ENCODE measurements at regions not wholly inside any gene's neighbourhood (a gene's known extent, or its start where the extent isn't known, plus 50 kb on each side); places are given as distances from the start of the nearest gene placed in this dataset.

DNA sequence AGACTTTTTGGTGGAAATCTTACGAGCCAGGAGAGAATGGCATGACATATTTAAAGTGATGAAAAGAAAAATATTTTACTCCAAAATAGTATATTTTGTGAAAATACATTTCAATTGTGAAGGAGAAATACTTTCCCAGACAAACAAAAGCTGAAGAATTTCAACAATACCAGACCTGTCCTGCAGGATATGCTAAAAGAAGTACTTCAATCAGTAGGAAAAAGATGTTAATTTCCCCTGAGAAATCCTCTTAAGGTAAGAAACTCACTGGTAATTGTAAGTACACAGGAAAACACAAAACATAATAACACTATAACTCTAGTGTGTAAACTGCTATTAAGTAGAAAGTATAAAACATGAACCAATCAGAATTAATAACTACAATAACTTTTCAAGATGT lies 341.8 kb upstream of the GJE1 start:
- no peaks in the 10 kb centered on the region for H3K9me3 ChIP-seq (ENCODE audit: low read depth)
- WGBS, 2 experiments (ENCODE audit: low coverage in 1 of 2, low lambda C conversion rate in 2 of 2, missing lambda C conversion rate in 2 of 2) = 37 to 42% methylated on average over 1 of the region's 1 CpG
- TF ChIP-seq EZH2phosphoT487 (IDR thresholded peaks at IDR 0.05; ENCODE audit: insufficient read depth, low read depth) (no peak), EZH2 (IDR thresholded peaks at IDR 0.05; ENCODE audit: insufficient read depth, poor library complexity, severe bottlenecking) (no peak)
- peaks cover 6% of the 10 kb centered on the region for H3K4me1 ChIP-seq (ENCODE audit: insufficient read depth)
- in situ Hi-C loops (cut with MboI) = no loop called here
- H4K20me1 ChIP-seq (ENCODE audit: insufficient read depth) = no peaks in the 10 kb centered on the region
- H3K4me3 ChIP-seq = no peak overlapping the region
- no peak overlapping the region for H3K9ac ChIP-seq
- H3K36me3 ChIP-seq (ENCODE audit: low read depth) = no peaks in the 10 kb centered on the region
- H3K79me2 ChIP-seq (ENCODE audit: insufficient read depth) = no peaks in the 10 kb centered on the region
- H2AFZ ChIP-seq = no peak overlapping the region
- DNase-seq = no peak
- no peaks in the 10 kb centered on the region for H3F3A ChIP-seq (ENCODE audit: insufficient read depth)
- H3K27me3 ChIP-seq (replicated peaks; ENCODE audit: insufficient read depth) = no peaks in the 10 kb centered on the region
- H3K4me2 ChIP-seq (ENCODE audit: unreplicated experiment) = no peak overlapping the region
- no peak overlapping the region for H3K27ac ChIP-seq
- H3K9me2 ChIP-seq (ENCODE audit: insufficient read depth) = no peaks in the 10 kb centered on the region

DNA sequence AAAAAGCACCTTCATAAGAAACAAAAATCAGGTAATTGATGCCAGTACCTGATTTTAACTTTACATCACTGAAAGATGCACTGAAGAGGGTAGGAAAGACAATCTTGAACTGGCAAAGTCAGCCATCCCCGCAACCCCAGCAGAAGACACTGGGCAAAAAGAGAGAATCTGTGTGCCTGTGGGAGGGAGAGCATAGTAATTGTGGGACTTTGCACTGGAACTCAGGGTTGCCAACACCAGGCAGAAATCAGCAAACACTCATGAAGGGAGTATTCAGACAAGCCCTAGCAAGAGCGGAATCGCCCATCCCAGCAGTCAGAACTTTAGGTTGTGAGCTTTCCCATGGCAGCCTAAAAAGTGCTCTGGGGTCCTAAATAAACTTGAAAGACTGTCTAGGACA lies 344.6 kb upstream of the GJE1 start:
- Histone ChIP-seq H3K9ac (no peak overlapping the region), H3K4me2 (ENCODE audit: unreplicated experiment) (no peak overlapping the region), H3K79me2 (ENCODE audit: insufficient read depth) (no peaks in the 10 kb centered on the region), H4K20me1 (ENCODE audit: insufficient read depth) (no peaks in the 10 kb centered on the region), H2AFZ (no peak overlapping the region), H3K36me3 (ENCODE audit: low read depth) (no peaks in the 10 kb centered on the region), H3K9me2 (ENCODE audit: insufficient read depth) (no peaks in the 10 kb centered on the region), H3K4me1 (ENCODE audit: insufficient read depth) (peaks cover 6% of the 10 kb centered on the region), H3K4me3 (no peak overlapping the region), H3K27ac (no peak overlapping the region), H3F3A (ENCODE audit: insufficient read depth) (no peaks in the 10 kb centered on the region), H3K9me3 (ENCODE audit: low read depth) (no peaks in the 10 kb centered on the region), H3K27me3 (replicated peaks; ENCODE audit: insufficient read depth) (no peaks in the 10 kb centered on the region)
- whole genome bisulfite sequencing, 2 experiments (ENCODE audit: low coverage in 1 of 2, low lambda C conversion rate in 2 of 2, missing lambda C conversion rate in 2 of 2) = 67 to 82% methylated on average over 3 of the region's 3 CpGs
- no peak for DNase-seq
- TF ChIP-seq EZH2 (IDR thresholded peaks at IDR 0.05; ENCODE audit: insufficient read depth, poor library complexity, severe bottlenecking) = no peak
- no peak for TF ChIP-seq EZH2phosphoT487 (IDR thresholded peaks at IDR 0.05; ENCODE audit: insufficient read depth, low read depth)
- in situ Hi-C loops (cut with MboI) = no loop called here

- H3K4me1 ChIP-seq (ENCODE audit: insufficient read depth) = peaks cover 6% of the 10 kb centered on the region
- no peaks in the 10 kb centered on the region for H3K79me2 ChIP-seq (ENCODE audit: insufficient read depth)
- no peaks in the 10 kb centered on the region for H3K9me3 ChIP-seq (ENCODE audit: low read depth)
- in situ Hi-C loops (cut with MboI) = no loop called here
- no peak overlapping the region for H3K4me3 ChIP-seq
- H3K27ac ChIP-seq = no peak overlapping the region
- H3F3A ChIP-seq (ENCODE audit: insufficient read depth) = no peaks in the 10 kb centered on the region
- H3K27me3 ChIP-seq (replicated peaks; ENCODE audit: insufficient read depth) = no peaks in the 10 kb centered on the region
- H4K20me1 ChIP-seq (ENCODE audit: insufficient read depth) = no peaks in the 10 kb centered on the region
- no peak for TF ChIP-seq EZH2phosphoT487 (IDR thresholded peaks at IDR 0.05; ENCODE audit: insufficient read depth, low read depth)
- no peak for TF ChIP-seq EZH2 (IDR thresholded peaks at IDR 0.05; ENCODE audit: insufficient read depth, poor library complexity, severe bottlenecking)
- no peak for DNase-seq
- no peak overlapping the region for H3K9ac ChIP-seq
- H3K36me3 ChIP-seq (ENCODE audit: low read depth) = no peaks in the 10 kb centered on the region
- H3K9me2 ChIP-seq (ENCODE audit: insufficient read depth) = no peaks in the 10 kb centered on the region
- WGBS, 2 experiments (ENCODE audit: low coverage in 1 of 2, low lambda C conversion rate in 2 of 2, missing lambda C conversion rate in 2 of 2) = 59 to 78% methylated on average over 2 of the region's 2 CpGs
- no peak overlapping the region for H2AFZ ChIP-seq
- H3K4me2 ChIP-seq (ENCODE audit: unreplicated experiment) = no peak overlapping the region
These were observed 349.1 kb upstream of the GJE1 start for GRCh38 chr6:141783585-141783984.

DNA sequence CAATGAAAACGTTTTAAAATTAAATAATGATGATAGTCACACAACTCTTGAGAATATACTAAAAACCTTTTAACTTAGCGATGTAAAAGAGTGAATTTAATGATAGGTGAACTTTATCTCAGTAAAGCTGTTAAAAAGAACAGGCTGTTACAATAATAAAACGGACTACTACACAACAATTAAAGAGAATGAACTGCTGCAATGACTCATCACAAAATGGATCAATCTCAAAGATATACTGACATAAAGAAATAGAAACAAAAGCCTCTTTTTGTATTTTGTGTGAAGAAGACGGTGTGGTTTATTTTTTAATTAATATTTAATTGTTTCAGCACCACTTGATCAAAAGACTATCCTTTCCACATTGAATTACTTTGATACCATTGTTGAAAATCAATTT lies 352.4 kb upstream of the GJE1 start:
- no peak overlapping the region for H2AFZ ChIP-seq
- 43 to 55% methylated on average over 4 of the region's 4 CpGs for WGBS, 2 experiments (ENCODE audit: low coverage in 1 of 2, low lambda C conversion rate in 2 of 2, missing lambda C conversion rate in 2 of 2)

DNA sequence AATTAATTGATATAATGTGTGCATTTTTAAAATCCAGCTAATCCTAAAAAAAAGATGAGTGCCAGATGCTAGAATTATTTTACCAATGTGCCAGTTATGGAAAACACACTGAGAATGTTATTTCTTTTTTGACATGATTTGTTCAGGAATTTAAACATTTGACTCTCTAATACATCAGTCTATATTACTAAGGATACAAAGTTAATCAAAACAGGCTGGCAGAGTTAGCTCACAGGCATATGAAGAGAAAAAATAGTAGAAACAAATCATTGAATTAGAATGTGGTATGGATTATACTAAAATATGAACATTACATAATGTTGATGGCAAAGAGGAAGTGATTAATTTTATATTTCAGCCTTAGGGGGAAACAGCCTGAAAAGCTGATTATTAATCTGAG lies 368.3 kb upstream of the GJE1 start:
- Histone ChIP-seq H3K9me2 (ENCODE audit: insufficient read depth) (no peaks in the 10 kb centered on the region; the same call in 1 of the 2 replicates), H2AFZ (no peak overlapping the region), H3K4me2 (ENCODE audit: unreplicated experiment) (no peak overlapping the region), H3K79me2 (ENCODE audit: insufficient read depth) (no peaks in the 10 kb centered on the region), H3K4me3 (no peak overlapping the region), H3K27me3 (replicated peaks; ENCODE audit: insufficient read depth) (no peaks in the 10 kb centered on the region), H3K4me1 (ENCODE audit: insufficient read depth) (0 out of 2 replicates have a peak, but pooled peaks cover 5% of the 10 kb centered on the region), H3F3A (ENCODE audit: insufficient read depth) (no peaks in the 10 kb centered on the region), H3K9ac (no peak overlapping the region), H4K20me1 (ENCODE audit: insufficient read depth) (no peaks in the 10 kb centered on the region), H3K27ac (no peak overlapping the region), H3K9me3 (ENCODE audit: low read depth) (no peaks in the 10 kb centered on the region), H3K36me3 (ENCODE audit: low read depth) (no peaks in the 10 kb centered on the region)
- TF ChIP-seq EZH2 (IDR thresholded peaks at IDR 0.05; ENCODE audit: insufficient read depth, poor library complexity, severe bottlenecking) = no peak
- TF ChIP-seq EZH2phosphoT487 (IDR thresholded peaks at IDR 0.05; ENCODE audit: insufficient read depth, low read depth) = no peak
- in situ Hi-C loops (cut with MboI) = no loop called here
- DNase-seq = peak; percentile 2

More for the DNA sequence above, 352.4 kb upstream of the GJE1 start:
- no peaks in the 10 kb centered on the region for H3K9me3 ChIP-seq (ENCODE audit: low read depth)
- H3K9ac ChIP-seq = no peak overlapping the region
- in situ Hi-C loops (cut with MboI) = no loop called here
- H3K36me3 ChIP-seq (ENCODE audit: low read depth) = no peaks in the 10 kb centered on the region
- TF ChIP-seq EZH2phosphoT487 (IDR thresholded peaks at IDR 0.05; ENCODE audit: insufficient read depth, low read depth) (no peak), EZH2 (IDR thresholded peaks at IDR 0.05; ENCODE audit: insufficient read depth, poor library complexity, severe bottlenecking) (no peak)
- H4K20me1 ChIP-seq (ENCODE audit: insufficient read depth) = no peaks in the 10 kb centered on the region
- no peak overlapping the region for H3K4me2 ChIP-seq (ENCODE audit: unreplicated experiment)
- H3K4me3 ChIP-seq = no peak overlapping the region
- no peaks in the 10 kb centered on the region for H3K79me2 ChIP-seq (ENCODE audit: insufficient read depth)
- H3K4me1 ChIP-seq (ENCODE audit: insufficient read depth) = no peaks in the 10 kb centered on the region
- DNase-seq = no peak
- no peaks in the 10 kb centered on the region for H3K27me3 ChIP-seq (replicated peaks; ENCODE audit: insufficient read depth)
- no peaks in the 10 kb centered on the region for H3F3A ChIP-seq (ENCODE audit: insufficient read depth)
- H3K9me2 ChIP-seq (ENCODE audit: insufficient read depth) = no peaks in the 10 kb centered on the region
- H3K27ac ChIP-seq = no peak overlapping the region

Measured in GM23248 (cell line).